GM12891 (cell line): ENCODE measurements at regions not wholly inside any gene's neighbourhood (a gene's known extent, or its start where the extent isn't known, plus 50 kb on each side); places are given as distances from the start of the nearest gene placed in this dataset.

Source experiments
- POLR2A ChIP-seq: IDR thresholded peaks from 2 replicates; pipeline ENCODE4 v1.6.1; 2011; ENCODE audit warnings: low read depth, low read length, control low read depth
- SPI1 ChIP-seq: IDR thresholded peaks from 2 replicates; pipeline ENCODE4 v1.6.1; 2011; ENCODE audit warnings: low read depth, low read length, control low read depth

GRCh38 chr4:179248821-179249220 is 1806.6 kb upstream of the AGA start:
- TF ChIP-seq POLR2A (no peak), SPI1 (no peak)
